Stimulated activated CD8-positive, alpha-beta memory T cell treated with anti-CD3 and anti-CD28 coated beads, Interleukin-7, amount 100 ng/mL, for 4 hours (primary cell): ENCODE measurements at regions not wholly inside any gene's neighbourhood (a gene's known extent, or its start where the extent isn't known, plus 50 kb on each side); places are given as distances from the start of the nearest gene placed in this dataset.

Experiments used
- DNase-seq, 2 donors: peaks; one replicate each; pipeline ENCODE4 v3.0.0-alpha.2; 2020; ENCODE audit warnings: low read depth in 2 of 2

GRCh38 chr22:49018601-49019000 is 809.1 kb downstream of the BRD1 start:
- no peak for DNase-seq

GRCh38 chr22:49017482-49018329 is 810.0 kb downstream of the BRD1 start:
- DNase-seq, result no peak

GRCh38 chr22:49016909-49017481 is 810.7 kb downstream of the BRD1 start:
- no peak for DNase-seq

- no peak for DNase-seq
Observed at GRCh38 chr22:49015993-49016908, 811.4 kb downstream of the BRD1 start.

- DNase-seq, result no peak
Observed at GRCh38 chr22:49015459-49015858, 812.2 kb downstream of the BRD1 start.

GRCh38 chr22:49014227-49015201 is 813.2 kb downstream of the BRD1 start:
- no peak for DNase-seq

- DNase-seq, result no peak
Observed at GRCh38 chr22:49013707-49014106, 814.0 kb downstream of the BRD1 start.

GRCh38 chr22:49012712-49013395 is 814.8 kb downstream of the BRD1 start:
- no peak for DNase-seq

- no peak for DNase-seq
Observed at GRCh38 chr22:49011769-49012648, 815.7 kb downstream of the BRD1 start.

GRCh38 chr22:49011379-49011768 is 816.3 kb downstream of the BRD1 start:
- no peak for DNase-seq

GRCh38 chr22:49010901-49011300 is 816.8 kb downstream of the BRD1 start:
- DNase-seq, result no peak

GRCh38 chr22:49010070-49010863 is 817.4 kb downstream of the BRD1 start:
- DNase-seq, result no peak

- no peak for DNase-seq
Observed at GRCh38 chr22:49009359-49010063, 818.2 kb downstream of the BRD1 start.

- no peak for DNase-seq
Observed at GRCh38 chr22:49008682-49009235, 818.9 kb downstream of the BRD1 start.

GRCh38 chr22:49007013-49007653 is 820.5 kb downstream of the BRD1 start:
- no peak for DNase-seq

GRCh38 chr22:49006207-49007012 is 821.3 kb downstream of the BRD1 start:
- no peak for DNase-seq
